Transverse colon (tissue), 4 donors: ENCODE measurements at regions not wholly inside any gene's neighbourhood (a gene's known extent, or its start where the extent isn't known, plus 50 kb on each side); places are given as distances from the start of the nearest gene placed in this dataset.

Source experiments
- EP300 ChIP-seq: sonication (generic); formaldehyde crosslinking; IDR thresholded peaks from one replicate; pipeline ENCODE4 v1.6.1; 2017; ENCODE audit warnings: antibody characterized with exemption, low read depth
- POLR2AphosphoS5 ChIP-seq, 3 donors: sonication (generic); formaldehyde crosslinking; IDR thresholded peaks; one replicate each; pipeline ENCODE4 v1.6.1; 2016; ENCODE audit warnings: antibody characterized with exemption in 3 of 3
- TF ChIP-seq, protein P1 (sequence below), 5 experiments: fragments of 200-600 bp in 3 of 5; fragments of 450-650 bp in 2 of 5; sonication (generic) in 3 of 5; IDR thresholded peaks; 1 replicate in 2 of 5; 2 replicates in 3 of 5; pipeline ENCODE4 v1.5.1; 2016 to 2017; ENCODE audit warnings: antibody characterized with exemption in 5 of 5, inconsistent platforms in 3 of 5, mild to moderate bottlenecking in 2 of 5, moderate library complexity in 1 of 5

DNA sequence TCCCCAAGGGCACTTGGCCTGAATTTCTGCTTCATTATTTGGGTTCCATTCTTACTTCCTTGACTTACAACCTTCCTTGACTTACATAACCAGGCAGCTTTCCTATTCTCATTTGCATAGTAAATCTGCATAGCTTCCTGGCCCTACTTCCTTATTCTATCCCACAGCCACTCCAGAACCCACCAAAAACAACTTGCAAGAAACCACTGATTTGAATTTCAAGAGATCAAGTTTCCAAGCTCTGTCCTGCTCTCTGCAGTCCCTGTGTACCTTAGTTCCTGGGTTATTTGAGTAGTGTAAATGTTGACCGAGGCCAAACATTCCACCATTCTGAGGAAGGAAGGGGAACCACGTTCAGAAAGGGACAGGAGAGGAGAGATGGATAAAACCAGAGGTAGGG is 603.3 kb downstream of the PTPRC start:
- TF ChIP-seq, protein P1, sequence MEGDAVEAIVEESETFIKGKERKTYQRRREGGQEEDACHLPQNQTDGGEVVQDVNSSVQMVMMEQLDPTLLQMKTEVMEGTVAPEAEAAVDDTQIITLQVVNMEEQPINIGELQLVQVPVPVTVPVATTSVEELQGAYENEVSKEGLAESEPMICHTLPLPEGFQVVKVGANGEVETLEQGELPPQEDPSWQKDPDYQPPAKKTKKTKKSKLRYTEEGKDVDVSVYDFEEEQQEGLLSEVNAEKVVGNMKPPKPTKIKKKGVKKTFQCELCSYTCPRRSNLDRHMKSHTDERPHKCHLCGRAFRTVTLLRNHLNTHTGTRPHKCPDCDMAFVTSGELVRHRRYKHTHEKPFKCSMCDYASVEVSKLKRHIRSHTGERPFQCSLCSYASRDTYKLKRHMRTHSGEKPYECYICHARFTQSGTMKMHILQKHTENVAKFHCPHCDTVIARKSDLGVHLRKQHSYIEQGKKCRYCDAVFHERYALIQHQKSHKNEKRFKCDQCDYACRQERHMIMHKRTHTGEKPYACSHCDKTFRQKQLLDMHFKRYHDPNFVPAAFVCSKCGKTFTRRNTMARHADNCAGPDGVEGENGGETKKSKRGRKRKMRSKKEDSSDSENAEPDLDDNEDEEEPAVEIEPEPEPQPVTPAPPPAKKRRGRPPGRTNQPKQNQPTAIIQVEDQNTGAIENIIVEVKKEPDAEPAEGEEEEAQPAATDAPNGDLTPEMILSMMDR (IDR thresholded peaks at IDR 0.05) = no peak
- TF ChIP-seq EP300 (no peak), POLR2AphosphoS5 (IDR thresholded peaks at IDR 0.05) (no peak)
